ENCODE measurements at regions not wholly inside any gene's neighbourhood (a gene's known extent, or its start where the extent isn't known, plus 50 kb on each side); places are given as distances from the start of the nearest gene placed in this dataset.

DNA sequence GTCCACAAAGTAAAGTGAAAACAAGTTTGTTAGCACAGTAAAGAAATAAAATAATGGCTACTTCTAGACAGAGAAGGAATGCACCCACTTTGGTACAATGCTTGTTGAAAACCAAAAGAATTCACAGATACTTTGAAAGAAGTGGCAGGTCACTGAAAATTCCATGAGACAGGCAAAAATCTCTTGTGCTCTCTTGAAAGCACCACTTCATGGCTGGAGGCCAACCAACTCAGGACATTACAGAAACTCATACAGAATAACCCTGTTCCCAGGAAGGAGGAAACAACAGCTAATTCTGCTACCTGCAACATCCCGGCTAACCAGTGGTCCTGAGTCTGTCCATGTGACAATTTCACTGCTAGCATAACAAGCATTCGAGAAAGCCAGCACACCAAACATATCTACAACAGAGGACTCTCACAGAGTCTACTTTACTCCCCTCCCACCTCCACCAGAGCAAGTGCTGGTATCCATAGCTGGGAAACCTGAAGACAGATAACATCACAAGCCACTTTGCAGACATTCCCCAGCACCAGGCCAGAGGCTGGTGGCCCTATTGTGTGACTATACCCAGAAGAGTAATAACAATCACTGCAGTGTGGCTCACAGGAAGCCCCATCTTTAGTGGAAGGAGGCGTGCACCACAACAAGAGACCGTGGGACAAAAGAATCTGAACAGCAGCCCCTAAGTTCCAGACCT, 255.3 kb upstream of the SLITRK3 start:
- H3K27ac Mint-ChIP-seq = no peak overlapping the region
- TF ChIP-seq, protein P1, sequence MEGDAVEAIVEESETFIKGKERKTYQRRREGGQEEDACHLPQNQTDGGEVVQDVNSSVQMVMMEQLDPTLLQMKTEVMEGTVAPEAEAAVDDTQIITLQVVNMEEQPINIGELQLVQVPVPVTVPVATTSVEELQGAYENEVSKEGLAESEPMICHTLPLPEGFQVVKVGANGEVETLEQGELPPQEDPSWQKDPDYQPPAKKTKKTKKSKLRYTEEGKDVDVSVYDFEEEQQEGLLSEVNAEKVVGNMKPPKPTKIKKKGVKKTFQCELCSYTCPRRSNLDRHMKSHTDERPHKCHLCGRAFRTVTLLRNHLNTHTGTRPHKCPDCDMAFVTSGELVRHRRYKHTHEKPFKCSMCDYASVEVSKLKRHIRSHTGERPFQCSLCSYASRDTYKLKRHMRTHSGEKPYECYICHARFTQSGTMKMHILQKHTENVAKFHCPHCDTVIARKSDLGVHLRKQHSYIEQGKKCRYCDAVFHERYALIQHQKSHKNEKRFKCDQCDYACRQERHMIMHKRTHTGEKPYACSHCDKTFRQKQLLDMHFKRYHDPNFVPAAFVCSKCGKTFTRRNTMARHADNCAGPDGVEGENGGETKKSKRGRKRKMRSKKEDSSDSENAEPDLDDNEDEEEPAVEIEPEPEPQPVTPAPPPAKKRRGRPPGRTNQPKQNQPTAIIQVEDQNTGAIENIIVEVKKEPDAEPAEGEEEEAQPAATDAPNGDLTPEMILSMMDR (IDR thresholded peaks at IDR 0.05; ENCODE audit: unreplicated experiment) = no peak
- no peak overlapping the region for H3K4me3 Mint-ChIP-seq (ENCODE audit: low read depth)
- H3K27me3 Mint-ChIP-seq = no peaks in the 10 kb centered on the region
- DNase-seq (ENCODE audit: low spot score, unreplicated experiment) = no peak
- H3K4me1 Mint-ChIP-seq (ENCODE audit: low read depth) = no peaks in the 10 kb centered on the region
- no peaks in the 10 kb centered on the region for H3K36me3 Mint-ChIP-seq (ENCODE audit: insufficient read depth)
- peaks cover 23% of the 10 kb centered on the region for H3K9me3 Mint-ChIP-seq (ENCODE audit: low read depth)

DNA sequence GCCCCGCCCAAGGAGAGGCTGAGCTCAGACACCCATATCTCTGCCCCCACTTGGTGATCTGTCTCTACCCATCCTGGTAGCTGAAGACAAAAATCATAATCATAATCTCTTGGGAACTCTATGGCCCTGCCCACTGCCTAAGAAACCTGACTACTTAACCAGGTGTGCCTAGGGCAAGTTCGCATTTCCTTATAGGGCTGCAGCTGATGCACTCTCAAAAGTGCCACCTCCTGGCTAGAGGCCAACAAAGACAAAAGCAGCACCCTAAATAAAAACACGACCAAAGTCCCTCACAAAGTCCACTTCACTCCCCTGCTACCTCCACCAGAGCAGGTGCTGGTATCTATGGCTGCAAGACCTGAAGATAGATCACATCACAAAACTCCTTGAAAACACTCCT, 250.4 kb upstream of the SLITRK3 start:
- Mint-ChIP-seq H3K4me3 (ENCODE audit: low read depth) (no peak overlapping the region), H3K36me3 (ENCODE audit: insufficient read depth) (no peaks in the 10 kb centered on the region), H3K27me3 (no peaks in the 10 kb centered on the region), H3K27ac (no peak overlapping the region), H3K4me1 (ENCODE audit: low read depth) (no peaks in the 10 kb centered on the region), H3K9me3 (ENCODE audit: low read depth) (peaks cover 4% of the 10 kb centered on the region)
- TF ChIP-seq, protein P1 (IDR thresholded peaks at IDR 0.05; ENCODE audit: unreplicated experiment) = no peak
- no peak for DNase-seq (ENCODE audit: low spot score, unreplicated experiment)

DNA sequence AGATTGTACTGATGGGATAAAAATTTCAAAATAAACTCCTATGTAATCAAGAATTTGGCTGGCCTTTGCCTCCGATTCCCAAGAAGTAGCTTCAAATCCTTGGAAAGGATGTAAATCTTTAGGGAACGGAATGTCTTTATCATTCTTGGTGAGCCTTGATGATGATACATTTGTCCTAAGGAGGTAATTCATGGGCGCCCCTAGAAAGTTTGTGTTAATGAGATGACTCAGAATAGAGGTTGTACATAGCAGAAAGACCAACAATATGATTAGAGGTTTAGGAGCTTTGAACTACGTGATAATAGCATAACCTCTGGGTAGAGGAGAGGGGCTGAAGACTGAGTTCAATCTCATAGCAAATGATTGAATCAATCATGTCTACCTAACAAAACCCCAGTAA, 248.6 kb upstream of the SLITRK3 start:
- DNase-seq (ENCODE audit: low spot score, unreplicated experiment) = no peak
- TF ChIP-seq, protein P1 (IDR thresholded peaks at IDR 0.05; ENCODE audit: unreplicated experiment) = no peak
- H3K27ac Mint-ChIP-seq = no peak overlapping the region
- no peak overlapping the region for H3K4me3 Mint-ChIP-seq (ENCODE audit: low read depth)
- H3K36me3 Mint-ChIP-seq (ENCODE audit: insufficient read depth) = no peaks in the 10 kb centered on the region
- H3K9me3 Mint-ChIP-seq (ENCODE audit: low read depth) = peaks cover 4% of the 10 kb centered on the region
- no peaks in the 10 kb centered on the region for H3K27me3 Mint-ChIP-seq
- no peaks in the 10 kb centered on the region for H3K4me1 Mint-ChIP-seq (ENCODE audit: low read depth)

DNA sequence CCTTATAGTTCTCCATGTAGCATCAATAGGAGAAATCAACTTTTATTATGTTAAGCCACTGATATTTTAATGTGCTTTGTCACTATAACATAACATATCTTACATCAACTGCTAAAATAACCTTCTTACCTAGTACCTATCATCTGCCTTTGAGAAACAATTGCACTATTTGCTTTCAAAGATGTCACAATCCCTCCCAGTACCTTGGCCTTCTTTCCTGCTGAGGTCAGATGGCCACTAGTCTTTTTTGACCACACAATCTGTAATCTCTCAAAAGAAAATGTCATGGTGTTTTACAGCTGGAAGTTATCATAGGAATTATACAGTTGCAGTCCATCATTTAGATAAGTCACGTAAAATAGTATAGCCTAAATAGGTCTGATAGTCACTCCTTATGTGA, 247.5 kb upstream of the SLITRK3 start:
- DNase-seq (ENCODE audit: low spot score, unreplicated experiment) = no peak
- no peaks in the 10 kb centered on the region for H3K4me1 Mint-ChIP-seq (ENCODE audit: low read depth)
- no peak overlapping the region for H3K27ac Mint-ChIP-seq
- H3K36me3 Mint-ChIP-seq (ENCODE audit: insufficient read depth) = no peaks in the 10 kb centered on the region
- TF ChIP-seq, protein P1 (IDR thresholded peaks at IDR 0.05; ENCODE audit: unreplicated experiment) = no peak
- H3K9me3 Mint-ChIP-seq (ENCODE audit: low read depth) = peaks cover 4% of the 10 kb centered on the region
- H3K27me3 Mint-ChIP-seq = no peaks in the 10 kb centered on the region
- no peak overlapping the region for H3K4me3 Mint-ChIP-seq (ENCODE audit: low read depth)

DNA sequence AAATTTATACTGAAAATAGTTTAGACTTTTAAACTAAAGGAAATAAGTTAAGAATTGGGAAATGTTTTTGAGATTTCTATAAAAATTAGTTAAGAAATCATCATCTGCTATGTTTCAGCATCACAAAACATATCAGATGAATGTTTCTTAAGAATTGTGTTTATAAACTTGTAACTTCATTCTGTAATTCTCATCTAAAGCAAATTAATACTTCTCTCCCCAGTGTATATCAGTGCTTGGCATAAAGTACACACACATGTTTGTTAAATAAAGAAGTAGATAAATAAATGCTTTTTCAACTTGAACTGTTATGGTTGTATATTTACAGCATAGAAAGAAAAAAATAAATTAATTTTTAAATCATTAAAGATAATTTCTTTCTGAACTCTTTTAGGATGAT, 245.9 kb upstream of the SLITRK3 start:
- H3K27ac Mint-ChIP-seq = no peak overlapping the region
- no peak overlapping the region for H3K4me3 Mint-ChIP-seq (ENCODE audit: low read depth)
- H3K9me3 Mint-ChIP-seq (ENCODE audit: low read depth) = no peaks in the 10 kb centered on the region
- no peaks in the 10 kb centered on the region for H3K36me3 Mint-ChIP-seq (ENCODE audit: insufficient read depth)
- TF ChIP-seq, protein P1 (IDR thresholded peaks at IDR 0.05; ENCODE audit: unreplicated experiment) = no peak
- no peaks in the 10 kb centered on the region for H3K27me3 Mint-ChIP-seq
- no peaks in the 10 kb centered on the region for H3K4me1 Mint-ChIP-seq (ENCODE audit: low read depth)
- no peak for DNase-seq (ENCODE audit: low spot score, unreplicated experiment)
